ENCODE measurements at regions not wholly inside any gene's neighbourhood (a gene's known extent, or its start where the extent isn't known, plus 50 kb on each side); places are given as distances from the start of the nearest gene placed in this dataset.

DNA sequence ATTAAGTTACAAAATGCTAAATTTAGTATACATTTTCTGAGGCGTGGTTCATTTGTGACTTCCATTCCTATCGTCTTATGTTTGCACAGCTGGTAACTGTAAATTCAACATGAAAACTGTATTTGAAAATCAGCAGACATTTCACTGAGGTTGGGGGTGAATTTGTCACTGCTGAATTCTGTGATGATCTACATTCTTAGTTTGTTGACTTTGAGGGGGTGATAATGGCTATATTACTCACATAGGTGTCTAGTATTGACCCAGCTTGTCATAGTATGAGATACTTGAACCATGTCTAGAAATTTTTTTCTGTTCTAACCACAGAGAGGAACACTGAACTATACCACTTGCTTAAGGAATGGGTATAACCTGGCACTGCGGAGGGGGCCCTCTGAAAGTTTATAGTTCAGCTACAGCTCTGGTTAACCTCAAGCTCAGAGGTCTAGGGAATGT is 313.3 kb downstream of the PIK3R1 start:
- H3K9me2 ChIP-seq (ENCODE audit: low read depth, low read length): no peaks in the 10 kb centered on the region
- H2AFZ ChIP-seq (ENCODE audit: low read length): no peak overlapping the region
- TF ChIP-seq, protein P1, sequence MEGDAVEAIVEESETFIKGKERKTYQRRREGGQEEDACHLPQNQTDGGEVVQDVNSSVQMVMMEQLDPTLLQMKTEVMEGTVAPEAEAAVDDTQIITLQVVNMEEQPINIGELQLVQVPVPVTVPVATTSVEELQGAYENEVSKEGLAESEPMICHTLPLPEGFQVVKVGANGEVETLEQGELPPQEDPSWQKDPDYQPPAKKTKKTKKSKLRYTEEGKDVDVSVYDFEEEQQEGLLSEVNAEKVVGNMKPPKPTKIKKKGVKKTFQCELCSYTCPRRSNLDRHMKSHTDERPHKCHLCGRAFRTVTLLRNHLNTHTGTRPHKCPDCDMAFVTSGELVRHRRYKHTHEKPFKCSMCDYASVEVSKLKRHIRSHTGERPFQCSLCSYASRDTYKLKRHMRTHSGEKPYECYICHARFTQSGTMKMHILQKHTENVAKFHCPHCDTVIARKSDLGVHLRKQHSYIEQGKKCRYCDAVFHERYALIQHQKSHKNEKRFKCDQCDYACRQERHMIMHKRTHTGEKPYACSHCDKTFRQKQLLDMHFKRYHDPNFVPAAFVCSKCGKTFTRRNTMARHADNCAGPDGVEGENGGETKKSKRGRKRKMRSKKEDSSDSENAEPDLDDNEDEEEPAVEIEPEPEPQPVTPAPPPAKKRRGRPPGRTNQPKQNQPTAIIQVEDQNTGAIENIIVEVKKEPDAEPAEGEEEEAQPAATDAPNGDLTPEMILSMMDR (IDR thresholded peaks at IDR 0.05; ENCODE audit: low read length): no peak
- no peaks in the 10 kb centered on the region for H3F3A ChIP-seq (ENCODE audit: insufficient read depth, low read length)
- no peaks in the 10 kb centered on the region for H3K79me2 ChIP-seq (ENCODE audit: insufficient read depth, low read length)
- no peaks in the 10 kb centered on the region for H3K9me3 ChIP-seq (ENCODE audit: low read length)
- H3K36me3 ChIP-seq (ENCODE audit: insufficient read depth, low read length): no peaks in the 10 kb centered on the region
- H4K20me1 ChIP-seq (ENCODE audit: insufficient read depth, low read length): no peaks in the 10 kb centered on the region
- no peak overlapping the region for H3K4me3 ChIP-seq (ENCODE audit: low read depth, low read length, poor library complexity, severe bottlenecking)
- H3K27ac ChIP-seq (ENCODE audit: low read depth, low read length, poor library complexity, severe bottlenecking): no peak overlapping the region
- H3K4me2 ChIP-seq (ENCODE audit: low read length): no peak overlapping the region
- H3K9ac ChIP-seq (ENCODE audit: low read length): no peak overlapping the region
- H3K4me1 ChIP-seq (ENCODE audit: insufficient read depth, low read length, severe bottlenecking): no peaks in the 10 kb centered on the region
- no peaks in the 10 kb centered on the region for H3K27me3 ChIP-seq (ENCODE audit: insufficient read depth, low read length)

GRCh38 chr5:68529581-68529980 is 314.0 kb downstream of the PIK3R1 start:
- H3K4me1 ChIP-seq (ENCODE audit: insufficient read depth, low read length, severe bottlenecking): no peaks in the 10 kb centered on the region
- H4K20me1 ChIP-seq (ENCODE audit: insufficient read depth, low read length): no peaks in the 10 kb centered on the region
- no peak overlapping the region for H3K4me3 ChIP-seq (ENCODE audit: low read depth, low read length, poor library complexity, severe bottlenecking)
- no peaks in the 10 kb centered on the region for H3K27me3 ChIP-seq (ENCODE audit: insufficient read depth, low read length)
- no peaks in the 10 kb centered on the region for H3K9me3 ChIP-seq (ENCODE audit: low read length)
- no peaks in the 10 kb centered on the region for H3K36me3 ChIP-seq (ENCODE audit: insufficient read depth, low read length)
- H3K79me2 ChIP-seq (ENCODE audit: insufficient read depth, low read length): no peaks in the 10 kb centered on the region
- no peak overlapping the region for H2AFZ ChIP-seq (ENCODE audit: low read length)
- TF ChIP-seq, protein P1 (IDR thresholded peaks at IDR 0.05; ENCODE audit: low read length): no peak
- no peak for TF ChIP-seq EZH2 (IDR thresholded peaks at IDR 0.05; ENCODE audit: borderline replicate concordance, low read length)
- H3K9me2 ChIP-seq (ENCODE audit: low read depth, low read length): no peaks in the 10 kb centered on the region
- H3F3A ChIP-seq (ENCODE audit: insufficient read depth, low read length): no peaks in the 10 kb centered on the region
- no peak overlapping the region for H3K27ac ChIP-seq (ENCODE audit: low read depth, low read length, poor library complexity, severe bottlenecking)
- H3K4me2 ChIP-seq (ENCODE audit: low read length): no peak overlapping the region
- no peak overlapping the region for H3K9ac ChIP-seq (ENCODE audit: low read length)

DNA sequence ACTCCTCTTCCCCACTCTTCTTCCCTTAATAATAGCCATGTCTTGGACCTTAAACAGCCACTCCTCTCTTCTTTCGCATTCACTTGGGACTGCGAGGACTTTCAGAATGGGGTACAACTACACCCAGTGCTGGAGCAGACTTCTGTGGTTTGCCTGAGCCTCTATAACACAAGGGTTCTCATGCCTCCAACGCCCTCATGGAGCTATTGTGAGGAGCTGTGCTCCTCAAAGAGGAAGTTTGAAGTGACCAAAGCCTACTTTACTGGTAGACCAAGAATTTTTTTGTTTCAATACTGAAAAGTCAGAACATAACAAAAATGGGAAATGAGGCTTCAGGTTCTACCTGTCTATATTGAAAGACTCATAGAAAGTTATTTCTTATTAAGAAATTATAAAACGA is 316.4 kb downstream of the PIK3R1 start:
- no peak overlapping the region for H2AFZ ChIP-seq (ENCODE audit: low read length)
- no peaks in the 10 kb centered on the region for H3K36me3 ChIP-seq (ENCODE audit: insufficient read depth, low read length)
- H3K4me3 ChIP-seq (ENCODE audit: low read depth, low read length, poor library complexity, severe bottlenecking): no peak overlapping the region
- H3K27ac ChIP-seq (ENCODE audit: low read depth, low read length, poor library complexity, severe bottlenecking): no peak overlapping the region
- no peak overlapping the region for H3K4me2 ChIP-seq (ENCODE audit: low read length)
- H3F3A ChIP-seq (ENCODE audit: insufficient read depth, low read length): no peaks in the 10 kb centered on the region
- H3K9ac ChIP-seq (ENCODE audit: low read length): no peak overlapping the region
- no peaks in the 10 kb centered on the region for H3K9me2 ChIP-seq (ENCODE audit: low read depth, low read length)
- TF ChIP-seq, protein P1 (IDR thresholded peaks at IDR 0.05; ENCODE audit: low read length): no peak
- TF ChIP-seq EZH2 (IDR thresholded peaks at IDR 0.05; ENCODE audit: borderline replicate concordance, low read length): no peak
- H3K27me3 ChIP-seq (ENCODE audit: insufficient read depth, low read length): no peaks in the 10 kb centered on the region
- H3K9me3 ChIP-seq (ENCODE audit: low read length): no peaks in the 10 kb centered on the region
- no peaks in the 10 kb centered on the region for H3K79me2 ChIP-seq (ENCODE audit: insufficient read depth, low read length)
- H4K20me1 ChIP-seq (ENCODE audit: insufficient read depth, low read length): no peaks in the 10 kb centered on the region
- no peaks in the 10 kb centered on the region for H3K4me1 ChIP-seq (ENCODE audit: insufficient read depth, low read length, severe bottlenecking)
